PC-3 (cell line): ENCODE measurements at regions not wholly inside any gene's neighbourhood (a gene's known extent, or its start where the extent isn't known, plus 50 kb on each side); places are given as distances from the start of the nearest gene placed in this dataset.

ENCODE experiments used
- ATAC-seq: fragments of 200-7000 bp; cut with Tn5 transposase; 2 replicates; pipeline ENCODE4 v1.9.1; 2020; ENCODE audit warnings: mild to moderate bottlenecking, moderate library complexity
- BruUV-seq: library from RNA; stranded (reverse); fragments of 400-500 nt; replicated peaks from 2 replicates; lab custom pipeline; 2021; lab: Mats Ljungman, UMichigan
- CTCF ChIA-PET: fragments of 300-600 bp; sonication (Branson Sonifier 250); formaldehyde crosslinking; loops from one replicate; lab custom pipeline; 2022; ENCODE audit warnings: antibody characterized with exemption; lab: Charles Lee
- POLR2A ChIA-PET: fragments of 300-600 bp; sonication (Branson Sonifier 250); formaldehyde crosslinking; loops from one replicate; lab custom pipeline; 2022; ENCODE audit warnings: antibody characterized with exemption; ENCODE audit not compliant: unreplicated experiment; lab: Charles Lee
- DNase-seq: peaks from one replicate; pipeline ENCODE4 v3.0.0-alpha.2; 2015
- H2AFZ ChIP-seq: fragments of 300-600 bp; sonication (generic); 2 replicates; pipeline ENCODE4 v1.6.0; 2016; ENCODE audit warnings: antibody characterized with exemption, low read length
- H3F3A ChIP-seq: fragments of 300-600 bp; sonication (generic); one replicate; pipeline ENCODE4 v1.6.0; 2017; ENCODE audit warnings: antibody characterized with exemption, low read length, control low read depth, mild to moderate bottlenecking; ENCODE audit not compliant: unreplicated experiment
- H3K27ac ChIP-seq: fragments of 300-600 bp; sonication (generic); 2 replicates; pipeline ENCODE4 v1.5.1; 2016; ENCODE audit warnings: mild to moderate bottlenecking, low read length
- H3K27me3 ChIP-seq: fragments of 300-600 bp; sonication (generic); 2 replicates; pipeline ENCODE4 v1.6.1; 2016; ENCODE audit warnings: low read length, mixed read lengths
- H3K36me3 ChIP-seq: fragments of 300-600 bp; sonication (generic); 2 replicates; pipeline ENCODE4 v1.6.1; 2016; ENCODE audit warnings: low read depth, mixed run types, low read length, mixed read lengths
- H3K4me1 ChIP-seq: fragments of 300-600 bp; sonication (generic); 2 replicates; pipeline ENCODE4 v1.5.1; 2016; ENCODE audit warnings: low read length; ENCODE audit not compliant: insufficient read depth
- H3K4me2 ChIP-seq: fragments of 300-600 bp; sonication (generic); 2 replicates; pipeline ENCODE4 v1.6.0; 2016; ENCODE audit warnings: low read length
- H3K4me3 ChIP-seq: fragments of 300-600 bp; sonication (generic); 2 replicates; pipeline ENCODE4 v1.5.1; 2016; ENCODE audit warnings: mild to moderate bottlenecking, low read length, mixed read lengths
- H3K79me2 ChIP-seq: fragments of 300-600 bp; sonication (generic); 2 replicates; pipeline ENCODE4 v1.6.1; 2017; ENCODE audit warnings: low read length, mixed read lengths
- H3K9ac ChIP-seq: fragments of 300-600 bp; sonication (generic); 2 replicates; pipeline ENCODE4 v1.6.0; 2016; ENCODE audit warnings: mild to moderate bottlenecking, low read length
- H3K9me2 ChIP-seq: fragments of 300-600 bp; sonication (generic); replicated peaks from 2 replicates; pipeline ENCODE4 v1.6.1; 2016; ENCODE audit warnings: mixed run types, low read length, mixed read lengths
- H3K9me3 ChIP-seq: fragments of 300-600 bp; sonication (generic); 2 replicates; pipeline ENCODE4 v1.6.1; 2016; ENCODE audit warnings: low read length, mixed read lengths
- H4K20me1 ChIP-seq: fragments of 300-600 bp; sonication (generic); 2 replicates; pipeline ENCODE4 v1.6.1; 2016; ENCODE audit warnings: low read length, mixed read lengths
- CTCF ChIP-seq: fragments of 300-600 bp; sonication (generic); conservative IDR thresholded peaks from 2 replicates; pipeline ENCODE4 v1.5.1; 2017; ENCODE audit warnings: antibody characterized with exemption, low read depth, mild to moderate bottlenecking, low read length
- EZH2 ChIP-seq: fragments of 300-600 bp; sonication (generic); IDR thresholded peaks from one replicate; pipeline ENCODE4 v1.6.1; 2017; ENCODE audit warnings: antibody characterized with exemption, mild to moderate bottlenecking, low read length; ENCODE audit not compliant: unreplicated experiment
- EZH2phosphoT487 ChIP-seq: fragments of 300-600 bp; sonication (generic); IDR thresholded peaks from 2 replicates; pipeline ENCODE4 v1.6.1; 2018; ENCODE audit warnings: mild to moderate bottlenecking, antibody characterized with exemption, low read length, borderline replicate concordance
- intact Hi-C: fragments of 100-400 bp; cut with micrococcal nuclease; formaldehyde crosslinking; loops from 2 replicates; pipeline ENCODE4 v1.9.0; 2023

- H3K4me2 ChIP-seq = no peak overlapping the region
- no peak overlapping the region for H3K4me3 ChIP-seq
- H4K20me1 ChIP-seq = no peaks in the 10 kb centered on the region
- no peaks in the 10 kb centered on the region for H3K79me2 ChIP-seq
- ATAC-seq = no peak
- no peaks in the 10 kb centered on the region for H3K27me3 ChIP-seq
- no peak for DNase-seq
- H3K9ac ChIP-seq = no peak overlapping the region
- no peaks in the 10 kb centered on the region for H3K9me3 ChIP-seq
- peaks cover 4% of the 10 kb centered on the region for H3F3A ChIP-seq
- BruUV-seq = no TSS peak
- ChIA-PET CTCF (no interaction called here), POLR2A (no interaction called here)
- no peaks in the 10 kb centered on the region for H3K9me2 ChIP-seq
- peaks cover 54% of the 10 kb centered on the region for H3K4me1 ChIP-seq
- no peaks in the 10 kb centered on the region for H3K36me3 ChIP-seq
- no peak overlapping the region for H3K27ac ChIP-seq
- intact Hi-C loops = no loop called here
- no peak overlapping the region for H2AFZ ChIP-seq
- TF ChIP-seq EZH2 (no peak), CTCF (no peak), EZH2phosphoT487 (no peak)
Observed at GRCh38 chr11:131036514-131036913, 120.2 kb upstream of the SNX19 start.

GRCh38 chr11:131037873-131038272, 121.6 kb upstream of the SNX19 start:
- Histone ChIP-seq H3K9me3 (no peaks in the 10 kb centered on the region), H3K79me2 (no peaks in the 10 kb centered on the region), H3K4me2 (no peak overlapping the region), H3K9ac (no peak overlapping the region), H4K20me1 (no peaks in the 10 kb centered on the region), H3K4me1 (peaks cover 61% of the 10 kb centered on the region), H3K27me3 (no peaks in the 10 kb centered on the region), H3K4me3 (no peak overlapping the region), H3F3A (peaks cover 4% of the 10 kb centered on the region), H3K9me2 (no peaks in the 10 kb centered on the region), H2AFZ (0 out of 2 replicates have a peak overlapping the region, but pooled peaks have one; percentile 37), H3K27ac (no peak overlapping the region), H3K36me3 (no peaks in the 10 kb centered on the region)
- ChIA-PET POLR2A (no interaction called here), CTCF (no interaction called here)
- BruUV-seq = no TSS peak
- ATAC-seq = no peak
- intact Hi-C loops = loop anchor here (1.0 kb wide), 1 partner anchor 115 kb away; no protein-coding TSS in a partner anchor
- peak; percentile 40 for TF ChIP-seq CTCF
- TF ChIP-seq EZH2phosphoT487 = no peak
- TF ChIP-seq EZH2 = no peak
- peak; percentile 41 for DNase-seq

- DNase-seq (peak; percentile 79), ATAC-seq (peak; percentile 79)
- TF ChIP-seq EZH2 (no peak), EZH2phosphoT487 (no peak), CTCF (peak; percentile 78)
- no peak overlapping the region for H3K27ac ChIP-seq
- peaks cover 56% of the 10 kb centered on the region for H3K4me1 ChIP-seq
- no peak overlapping the region for H3K4me3 ChIP-seq
- no peaks in the 10 kb centered on the region for H3K9me3 ChIP-seq
- H3K27me3 ChIP-seq = no peaks in the 10 kb centered on the region
- H3K9me2 ChIP-seq = no peaks in the 10 kb centered on the region
- CTCF ChIA-PET = interaction anchor here (0.9 kb wide), 1 partner anchor 179 kb away, joined by 3 read pairs; no protein-coding TSS in a partner anchor
- no peaks in the 10 kb centered on the region for H3K79me2 ChIP-seq
- no peaks in the 10 kb centered on the region for H3K36me3 ChIP-seq
- H3K9ac ChIP-seq = no peak overlapping the region
- POLR2A ChIA-PET = no interaction called here
- no peaks in the 10 kb centered on the region for H4K20me1 ChIP-seq
- intact Hi-C loops = loop anchor here (1.0 kb wide), 1 partner anchor 115 kb away; no protein-coding TSS in a partner anchor
- peak overlapping the region; percentile 4; the same call in 1 of the 2 replicates for H3K4me2 ChIP-seq
- no TSS peak for BruUV-seq
- H2AFZ ChIP-seq = peak overlapping the region; percentile 37
- H3F3A ChIP-seq = peaks cover 4% of the 10 kb centered on the region
Observed at GRCh38 chr11:131038597-131038996, 122.3 kb upstream of the SNX19 start.
